IPS-NIHi7 (cell line): ENCODE measurements at regions not wholly inside any gene's neighbourhood (a gene's known extent, or its start where the extent isn't known, plus 50 kb on each side); places are given as distances from the start of the nearest gene placed in this dataset.
A peak's percentile ranks its signal among the peaks of the same experiment; 100 is the strongest.
"Not testable (repeated sequence)": the region's sequence is repeated elsewhere in the genome, so short reads cannot be mapped to it uniquely, and the experiment has no call there.

Experiments used
- DNase-seq: peaks from one replicate; pipeline ENCODE4 v3.0.0; 2012; ENCODE audit warnings: mixed read lengths; ENCODE audit errors: extremely low spot score

DNA sequence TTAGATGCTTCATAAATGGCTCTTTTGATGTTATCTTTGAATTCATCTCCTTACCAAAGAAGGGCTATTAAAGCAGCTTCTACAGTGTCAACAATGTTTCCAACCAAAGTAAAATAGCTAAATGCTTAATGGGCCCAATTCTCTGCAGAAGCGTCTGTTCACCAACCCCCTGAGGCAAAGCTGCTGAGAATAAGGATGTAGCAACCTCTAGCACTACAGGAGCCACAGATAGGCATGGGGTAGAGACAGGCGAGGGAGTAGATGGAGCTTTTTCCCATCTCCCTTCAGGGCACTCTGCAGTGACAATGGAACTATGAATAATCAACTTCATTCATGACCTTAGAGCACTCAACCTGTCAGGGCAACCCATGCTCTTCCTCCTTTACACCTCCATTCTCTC is 134.1 kb downstream of the FZD1 start:
- peak; percentile 33 for DNase-seq

DNA sequence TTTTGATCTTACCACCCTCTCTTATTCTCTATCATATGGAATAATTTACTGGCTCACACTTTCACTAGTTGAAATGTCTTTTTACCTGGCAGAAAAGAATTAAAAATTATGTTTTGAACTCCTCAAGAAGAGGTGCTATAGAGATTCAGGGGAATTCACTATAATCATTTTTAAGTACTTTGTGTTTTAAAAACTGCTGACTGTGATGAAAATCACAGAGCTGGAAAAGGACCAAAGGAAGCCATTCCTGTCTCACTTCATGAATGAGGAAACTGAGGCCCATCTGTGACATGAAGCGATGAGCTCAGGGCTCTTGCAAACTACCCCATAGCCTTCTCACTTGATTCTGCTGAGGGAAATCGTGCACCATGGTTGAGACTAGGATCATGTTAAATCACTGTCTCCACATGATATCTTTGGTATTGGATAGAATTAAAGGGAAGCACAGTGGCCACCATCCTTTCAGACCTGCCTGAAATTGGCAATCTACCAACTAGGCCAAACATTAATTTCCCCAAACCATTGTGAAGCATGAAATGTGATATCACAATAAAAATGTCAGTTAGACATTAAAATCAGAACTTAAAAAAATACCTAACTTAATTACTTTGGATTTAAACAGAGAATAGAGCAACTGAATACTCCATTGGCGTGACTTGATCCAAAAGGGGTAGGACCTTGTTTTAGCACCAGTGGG is 141.0 kb downstream of the FZD1 start:
- DNase-seq = no peak

DNA sequence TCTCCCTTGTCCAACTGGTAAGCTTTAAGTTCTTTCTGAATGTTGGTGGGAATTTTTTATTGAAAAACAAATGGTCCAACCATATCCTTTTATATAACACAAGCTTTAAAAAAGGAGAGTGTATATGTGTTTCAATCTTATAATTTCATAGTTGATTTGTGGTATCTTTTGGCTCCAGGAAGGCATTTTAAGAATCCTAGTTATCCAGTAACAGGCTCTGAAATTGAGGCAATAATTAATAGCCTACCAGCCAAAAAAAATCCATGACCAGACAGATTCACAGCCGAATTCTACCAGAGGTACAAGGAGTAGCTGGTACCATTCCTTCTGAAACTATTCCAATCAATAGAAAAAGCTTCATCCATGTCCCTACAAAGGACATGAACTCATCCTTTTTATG is 141.6 kb downstream of the FZD1 start:
- not testable (repeated sequence) for DNase-seq

DNA sequence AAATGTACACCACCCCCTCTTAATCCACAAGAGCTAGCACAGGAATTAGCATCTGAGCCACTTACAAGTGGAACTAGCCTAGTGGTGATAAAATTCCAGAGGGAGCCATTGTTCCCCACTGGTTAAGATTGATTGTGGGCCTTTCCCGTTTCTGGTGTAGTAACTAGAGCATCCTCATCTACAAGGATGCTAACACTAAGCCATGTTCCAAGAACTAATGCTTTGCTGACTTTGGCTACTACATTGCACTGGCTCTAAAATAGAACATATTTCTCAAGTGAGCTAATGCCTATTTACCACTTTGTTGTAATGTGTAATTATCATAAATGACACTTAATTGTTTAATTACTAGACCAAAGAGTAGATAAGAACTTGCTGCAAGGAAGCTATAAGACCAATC is 143.7 kb downstream of the FZD1 start:
- DNase-seq = no peak

DNA sequence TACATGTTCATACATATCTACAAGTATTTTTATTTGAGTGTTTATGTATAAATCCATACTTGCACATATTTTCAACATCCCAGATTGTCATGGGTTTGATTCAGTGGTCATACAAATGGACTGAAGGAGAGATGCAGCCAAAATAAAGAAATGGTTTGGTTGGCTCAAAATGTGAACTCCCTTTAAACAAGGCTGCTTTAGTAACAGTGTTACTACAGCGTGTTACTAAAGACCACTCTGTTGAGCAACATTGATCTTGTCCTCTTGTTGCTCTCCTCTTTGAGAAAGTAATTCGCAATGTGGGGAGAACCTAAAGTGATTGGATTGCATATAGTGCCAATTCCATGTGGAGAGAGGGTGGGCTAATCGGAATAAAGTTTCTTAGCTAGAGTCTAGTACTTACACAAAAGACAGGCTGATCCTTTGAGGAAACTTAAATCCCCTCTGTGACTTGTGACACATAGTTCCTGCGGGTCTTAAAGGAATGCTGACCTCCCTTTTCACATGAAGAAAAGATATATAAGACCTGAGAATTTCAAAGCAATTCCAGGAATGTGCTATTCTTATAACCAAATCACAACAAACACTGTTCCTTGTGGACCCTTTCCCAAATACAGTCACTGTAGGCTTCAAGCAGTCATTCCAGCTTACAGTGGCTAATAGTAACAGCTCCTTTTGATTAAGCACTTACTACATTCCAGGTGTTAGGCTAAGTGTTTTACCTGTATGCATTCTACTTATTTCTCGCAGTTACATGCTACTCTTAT is 144.3 kb downstream of the FZD1 start:
- no peak for DNase-seq

DNA sequence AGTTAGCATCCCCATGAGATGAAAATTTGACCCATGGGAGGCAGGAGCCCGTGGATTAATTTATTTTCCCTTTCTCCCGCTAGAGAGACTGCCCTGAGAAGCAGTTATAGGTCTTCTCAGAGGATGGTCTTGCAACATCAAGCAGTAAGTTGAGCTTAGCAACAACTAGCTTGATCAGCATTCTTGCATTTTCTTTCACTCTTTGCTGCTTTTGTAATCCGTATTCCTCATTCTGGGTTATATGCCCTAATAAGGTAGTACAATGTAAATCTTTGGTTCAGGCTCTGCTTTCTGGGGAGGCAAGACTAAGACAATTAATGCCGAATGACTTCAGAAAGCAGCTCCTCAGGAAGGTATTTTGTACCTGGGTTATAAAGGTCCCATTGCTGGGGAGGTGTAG is 146.8 kb downstream of the FZD1 start:
- no peak for DNase-seq

DNA sequence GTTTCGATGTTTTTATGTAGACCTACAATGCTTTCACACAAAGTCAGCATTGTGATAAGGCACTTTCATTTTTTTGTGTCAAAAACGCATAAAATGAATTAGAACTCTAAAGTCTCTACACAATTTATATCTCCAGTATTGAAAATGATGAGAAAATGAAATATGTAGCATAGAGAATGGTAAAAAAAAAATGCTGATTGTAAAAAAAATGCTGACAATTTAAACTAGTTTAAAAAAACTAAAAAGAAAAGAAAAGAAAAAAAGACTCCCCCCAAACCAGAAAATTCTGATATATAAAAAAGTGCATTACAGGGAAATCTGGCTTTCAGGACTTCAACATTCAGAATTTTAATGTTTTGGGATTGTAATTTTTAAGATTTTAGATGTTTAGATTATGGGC is 148.1 kb downstream of the FZD1 start:
- no peak for DNase-seq

DNA sequence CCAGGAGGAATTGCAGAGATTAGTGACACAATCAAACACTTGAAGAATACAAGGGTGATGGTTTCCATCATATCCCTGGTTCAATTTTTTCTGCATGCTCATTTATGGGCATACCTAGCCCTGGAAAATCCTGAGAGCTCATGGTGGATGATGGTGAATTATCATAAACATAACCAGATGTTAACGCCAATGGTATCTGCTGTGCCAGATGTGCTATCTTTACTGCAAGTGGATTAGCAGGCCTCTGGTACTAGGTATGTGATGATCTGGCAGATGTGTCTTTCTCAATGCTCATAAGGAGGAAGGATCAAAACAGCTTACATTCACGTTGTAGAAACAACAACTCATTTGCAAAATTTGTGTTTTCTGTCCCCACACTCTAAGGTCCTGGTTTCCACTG is 150.5 kb downstream of the FZD1 start:
- no peak for DNase-seq

DNA sequence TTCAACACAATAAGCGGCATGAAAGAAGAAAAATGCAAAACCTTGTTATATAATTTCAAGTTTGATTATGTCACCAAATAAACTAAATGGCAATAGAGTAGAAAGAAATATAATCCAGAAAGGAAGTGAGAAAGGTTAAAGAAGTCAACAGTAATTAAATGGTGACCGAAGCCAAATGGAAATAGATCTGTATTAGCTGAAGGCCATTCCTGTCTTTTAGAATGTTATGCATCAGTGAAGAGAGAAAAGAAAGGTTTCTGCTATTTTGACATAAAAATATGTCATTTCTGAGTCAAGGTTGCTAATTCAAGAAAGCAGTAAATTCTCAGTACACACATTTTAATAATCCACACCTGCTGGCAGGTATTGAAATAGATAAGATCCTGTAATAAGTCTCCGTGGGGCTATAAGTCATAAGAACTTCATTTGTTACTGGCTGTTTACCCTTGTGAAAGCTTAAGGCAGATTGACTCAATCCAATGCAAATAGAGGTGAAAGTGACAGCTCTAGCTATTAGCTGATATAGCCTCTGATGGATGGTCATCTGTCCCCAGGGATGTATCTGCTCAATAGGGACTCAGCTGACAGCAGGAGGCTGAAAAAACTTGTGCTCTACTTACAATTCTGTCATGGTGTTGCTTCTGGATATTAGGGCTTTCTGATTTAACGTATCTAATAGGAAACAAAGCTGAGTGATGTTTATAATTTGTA is 152.1 kb downstream of the FZD1 start:
- no peak for DNase-seq

DNA sequence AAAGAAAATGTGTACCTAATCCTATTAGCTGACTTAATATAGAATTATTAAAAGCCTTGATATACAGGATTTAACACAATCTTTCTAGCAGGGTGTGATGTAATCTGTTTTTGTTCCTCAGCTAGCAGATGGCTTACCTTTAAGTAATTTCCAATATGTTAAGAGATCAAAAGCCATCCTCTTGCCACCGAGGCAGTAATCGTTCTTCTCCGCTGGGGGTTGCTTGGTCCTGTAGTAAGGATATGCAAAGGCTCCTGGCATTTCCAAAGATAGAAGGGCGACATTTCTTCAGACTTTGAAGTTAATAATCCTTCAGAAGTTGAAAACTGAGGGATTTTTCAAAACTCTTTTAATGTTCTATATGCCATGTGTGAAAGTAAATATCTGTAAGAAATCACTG is 156.4 kb downstream of the FZD1 start:
- DNase-seq = no peak

DNA sequence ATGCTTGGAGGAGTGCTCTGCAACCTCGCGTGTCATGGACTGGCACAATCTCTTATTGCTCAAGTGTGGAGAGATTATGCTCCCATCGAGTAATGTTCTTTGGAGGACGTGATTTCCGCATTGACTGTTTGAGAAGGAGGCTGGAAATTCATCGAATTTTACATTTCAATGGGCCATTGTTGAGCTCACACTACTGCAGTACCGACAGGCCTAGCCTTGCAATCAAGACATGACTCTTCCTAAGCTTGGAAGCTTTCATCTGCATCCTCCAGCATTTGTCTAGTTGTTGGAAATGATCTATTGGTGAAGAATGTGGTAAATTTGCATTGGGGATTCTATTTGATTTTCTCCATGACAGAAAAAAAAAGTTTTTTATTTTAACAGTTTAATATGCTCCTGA is 156.8 kb downstream of the FZD1 start:
- peak; percentile 21 for DNase-seq

DNA sequence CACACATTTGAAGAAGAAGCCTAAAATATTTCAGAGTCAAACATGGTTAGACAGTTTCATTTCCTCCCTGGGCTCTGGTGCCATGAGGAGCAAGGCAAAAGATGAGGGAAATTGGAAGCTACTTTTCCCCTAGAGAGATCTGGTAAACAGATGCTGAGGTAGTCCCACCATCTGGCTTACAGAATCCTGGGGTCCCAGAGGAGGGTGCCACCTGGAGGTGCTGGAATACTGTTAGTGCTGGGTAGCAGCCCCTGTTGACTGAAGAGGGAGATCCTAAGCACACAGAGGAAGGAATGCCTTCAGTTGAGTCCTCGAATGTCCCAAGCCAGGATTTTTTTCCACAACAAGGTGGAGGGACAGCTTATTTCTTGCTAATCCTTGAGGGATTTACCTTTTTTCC is 160.1 kb downstream of the FZD1 start:
- peak; percentile 72 for DNase-seq

DNA sequence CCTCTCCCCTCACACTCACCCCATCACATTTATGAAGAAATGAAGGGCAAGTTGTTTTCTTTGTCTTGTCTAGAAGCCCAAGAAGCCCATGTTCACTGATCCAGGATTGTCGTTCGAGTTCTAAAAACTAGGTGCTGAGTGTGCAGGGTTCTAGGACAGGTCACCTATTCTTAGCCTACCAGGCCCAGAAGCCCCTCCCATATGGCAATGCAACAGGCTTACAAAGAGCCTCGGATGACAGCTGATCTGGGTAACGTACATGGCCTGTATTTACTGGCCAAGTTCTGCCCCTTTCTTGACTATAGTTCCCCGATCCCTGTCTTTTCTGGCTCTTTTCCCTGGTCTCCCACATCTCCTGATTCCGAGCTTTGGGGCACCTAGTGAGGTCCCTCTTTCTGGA is 160.9 kb downstream of the FZD1 start:
- no peak for DNase-seq

DNA sequence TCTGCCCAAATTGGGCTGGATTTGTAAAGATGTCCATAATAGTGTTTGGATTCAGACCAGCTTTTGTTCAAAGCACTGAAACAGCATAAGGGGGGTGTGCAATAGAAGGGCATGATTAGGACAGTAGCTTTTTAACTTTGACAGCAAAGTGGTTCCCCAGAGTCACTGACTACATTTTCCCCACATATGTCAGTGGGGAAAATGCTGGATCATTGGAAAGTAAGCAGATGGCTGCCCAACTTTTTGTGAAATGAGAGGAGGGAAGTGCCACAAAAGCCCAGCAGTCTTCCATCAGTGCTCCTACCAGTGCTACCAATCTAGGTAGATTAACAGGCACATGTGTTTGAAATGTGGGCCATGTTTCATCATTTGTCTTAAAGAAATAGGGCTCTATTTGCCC is 162.8 kb downstream of the FZD1 start:
- no peak for DNase-seq

DNA sequence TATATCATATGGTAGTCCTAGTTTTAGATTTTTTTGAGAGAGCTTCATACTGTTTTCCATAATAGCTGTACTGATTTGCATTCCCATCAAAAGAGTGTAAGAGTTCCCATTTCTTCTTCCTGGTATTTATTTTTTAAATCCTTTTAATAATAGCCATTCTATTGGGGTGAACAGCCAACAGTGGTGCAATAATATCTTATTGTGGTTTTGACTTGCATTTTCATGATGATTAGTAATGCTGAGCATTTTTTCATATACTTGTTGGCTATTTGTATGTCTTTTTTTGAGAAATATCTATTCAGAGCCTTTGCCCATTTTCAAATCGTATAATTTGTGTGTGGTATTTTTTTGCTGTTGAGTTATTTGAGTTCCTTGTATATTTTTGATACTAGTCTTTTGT is 167.4 kb downstream of the FZD1 start:
- DNase-seq = no peak

DNA sequence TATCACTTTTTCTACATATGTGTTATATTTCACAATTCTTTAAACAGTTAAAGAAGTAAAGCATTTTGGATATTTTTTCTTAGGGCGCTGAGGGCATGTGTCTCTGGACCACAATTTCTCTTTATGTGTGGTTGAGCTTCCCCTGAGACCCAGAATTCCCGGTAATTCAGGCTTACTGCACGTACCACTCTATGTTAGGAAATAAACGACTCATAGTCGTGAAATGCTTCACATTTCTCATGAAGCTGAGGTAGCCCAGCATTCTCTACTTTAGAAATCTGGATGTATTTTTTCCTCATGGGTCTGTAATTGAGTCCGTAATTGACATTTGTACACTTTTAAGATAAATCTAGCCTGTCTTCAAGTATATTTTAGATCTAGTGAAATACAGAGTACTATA is 170.6 kb downstream of the FZD1 start:
- DNase-seq = no peak

DNA sequence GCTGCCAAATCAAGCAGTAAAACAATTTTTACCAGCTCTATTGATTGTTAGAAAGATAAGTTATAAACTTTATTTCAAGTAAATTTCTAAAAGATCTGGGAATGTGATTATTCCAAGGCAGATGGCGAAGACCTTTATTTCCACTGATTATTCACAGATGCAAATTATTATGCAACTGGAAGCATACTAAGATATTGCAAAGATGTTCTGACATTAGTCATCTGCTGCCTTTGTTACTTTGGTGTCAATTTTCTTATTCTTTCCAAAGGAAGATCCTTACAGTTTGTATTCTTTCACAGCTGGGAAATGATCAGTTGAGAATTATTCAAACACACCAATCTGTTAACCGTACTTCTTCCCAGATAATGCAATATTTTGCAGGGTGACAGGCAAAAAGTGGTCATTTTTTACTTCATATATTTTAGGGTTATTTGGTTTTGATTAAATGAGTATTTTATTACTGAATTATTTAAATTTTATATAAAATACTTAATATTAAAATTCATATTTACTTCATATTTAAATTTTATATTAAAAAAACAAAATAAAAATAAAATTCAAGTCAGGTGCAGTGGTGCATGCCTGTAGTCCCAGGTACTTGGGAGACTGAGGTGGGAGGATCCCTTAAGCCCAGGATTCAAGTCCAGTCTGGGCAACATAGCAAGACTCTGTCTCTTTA is 171.3 kb downstream of the FZD1 start:
- no peak for DNase-seq

DNA sequence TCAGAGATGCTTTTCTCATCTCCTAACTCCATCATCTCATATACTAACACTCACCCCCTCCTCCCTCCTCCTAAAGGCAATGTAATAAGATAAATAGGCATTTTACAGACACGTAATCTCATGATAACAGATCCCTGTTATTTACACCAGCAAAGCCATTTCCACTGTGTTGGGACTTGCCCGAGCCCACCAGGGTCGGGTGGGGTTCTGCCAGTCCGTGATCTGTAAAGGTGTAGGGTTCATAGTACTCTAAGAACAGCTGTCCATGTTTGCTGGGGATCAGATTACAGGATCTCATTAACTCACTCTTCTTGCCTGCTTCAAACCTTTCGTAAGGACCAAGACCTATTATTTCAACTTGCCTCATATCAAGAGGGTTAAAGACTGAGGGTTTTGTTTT is 172.4 kb downstream of the FZD1 start:
- DNase-seq = no peak

DNA sequence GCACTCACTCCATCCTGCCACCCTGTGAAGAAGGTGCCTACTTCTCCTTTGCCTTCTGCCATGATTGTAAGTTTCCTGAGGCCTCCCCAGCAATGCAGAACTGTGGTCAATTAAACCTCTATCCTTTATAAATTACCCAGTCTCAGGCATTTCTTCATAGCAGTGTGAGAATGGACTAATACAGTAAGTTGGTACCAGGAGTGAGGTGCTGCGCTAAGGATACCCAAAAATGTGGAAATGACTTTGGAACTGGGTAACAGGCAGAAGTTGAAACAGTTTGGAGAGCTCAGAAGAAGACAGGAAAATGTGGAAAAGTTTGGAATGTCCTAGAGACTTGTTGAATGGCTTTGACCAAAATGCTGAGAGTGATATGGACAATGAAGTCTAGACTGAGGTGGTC is 176.0 kb downstream of the FZD1 start:
- DNase-seq = not testable (repeated sequence)

DNA sequence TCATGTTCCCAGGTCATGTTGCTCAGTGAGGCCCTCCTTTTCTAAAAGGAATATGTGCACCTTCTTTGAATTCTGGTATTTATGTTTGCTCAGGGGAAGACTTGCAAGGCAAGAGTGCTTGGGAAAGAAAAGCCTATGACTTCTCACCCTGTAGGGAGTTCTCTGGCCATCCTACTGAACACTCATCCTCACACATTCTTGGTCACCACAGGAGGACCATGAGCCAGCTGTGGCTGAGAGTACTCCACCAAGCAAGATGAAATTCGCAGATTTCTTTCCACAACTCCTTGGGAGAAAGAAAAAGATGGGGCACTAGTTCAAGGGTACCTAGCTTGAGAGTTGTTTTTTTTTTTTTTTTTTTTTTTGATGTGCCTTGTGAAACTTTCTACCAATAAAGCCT is 179.6 kb downstream of the FZD1 start:
- DNase-seq = no peak

DNA sequence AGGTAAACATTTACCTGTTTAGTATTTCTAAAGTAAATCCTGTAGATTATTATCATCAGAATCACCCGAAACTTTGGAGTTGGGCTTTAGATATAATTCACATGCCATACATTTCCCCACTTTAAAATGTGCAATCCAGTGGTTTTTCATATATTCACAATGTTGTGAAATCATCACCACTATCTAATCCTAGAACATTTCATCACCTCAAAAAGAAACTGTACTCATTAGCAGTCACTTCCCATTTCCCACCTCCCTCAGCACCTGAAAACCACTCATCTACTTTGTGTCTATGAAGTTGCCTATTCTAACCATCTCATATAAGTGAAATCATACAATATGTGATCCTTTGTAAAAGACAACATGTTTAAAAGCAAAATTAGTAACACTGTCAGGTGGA is 182.6 kb downstream of the FZD1 start:
- no peak for DNase-seq

DNA sequence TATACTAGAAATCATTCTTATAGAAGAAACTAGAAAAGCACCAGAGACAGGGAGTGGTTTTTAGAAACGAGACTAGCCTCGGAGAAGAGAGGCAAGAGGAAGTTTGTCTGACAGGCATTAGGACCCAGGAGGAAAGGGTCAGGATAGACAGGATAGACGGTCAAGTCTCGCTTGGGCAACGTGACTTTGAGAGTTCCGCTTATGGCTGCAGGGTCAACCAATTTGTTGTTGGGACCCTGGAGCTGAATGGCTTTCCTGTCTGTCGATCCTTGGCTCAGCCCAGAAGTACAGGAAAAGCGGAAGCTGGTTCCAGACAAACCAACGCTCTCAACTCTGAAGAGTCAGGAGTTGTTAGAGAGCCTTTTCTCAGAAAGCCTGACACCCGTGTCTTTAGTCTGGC is 191.2 kb downstream of the FZD1 start:
- DNase-seq = no peak
